Natural killer cell (primary cell): ENCODE measurements at regions not wholly inside any gene's neighbourhood (a gene's known extent, or its start where the extent isn't known, plus 50 kb on each side); places are given as distances from the start of the nearest gene placed in this dataset.

Experiments used
- ATAC-seq, 3 donors: fragments of 150-1000 bp in 2 of 3; fragments of 200-7000 bp in 1 of 3; cut with Tn5 transposase; 1 replicate in 1 of 3; 2 replicates in 2 of 3; pipeline ENCODE4 v1.10.0; 2021; ENCODE audit warnings: mild to moderate bottlenecking in 2 of 3, moderate library complexity in 2 of 3
- DNase-seq, 2 donors: peaks; one replicate each; pipeline versions ENCODE4 v3.0.0 to v3.0.0-alpha.2; 2013 to 2021; ENCODE audit warnings: mixed read lengths in 1 of 2
- H3K27ac ChIP-seq: one replicate; pipeline ENCODE4 v1.5.1; 2013; ENCODE audit warnings: mild to moderate bottlenecking, low read length
- H3K27me3 ChIP-seq: one replicate; pipeline ENCODE4 v1.6.1; 2013; ENCODE audit warnings: low read length; ENCODE audit not compliant: control insufficient read depth, insufficient read depth
- H3K36me3 ChIP-seq: one replicate; pipeline ENCODE4 v1.6.1; 2013; ENCODE audit warnings: low read length; ENCODE audit not compliant: control insufficient read depth, insufficient read depth
- H3K4me1 ChIP-seq: one replicate; pipeline ENCODE4 v1.6.1; 2013; ENCODE audit warnings: low read length; ENCODE audit not compliant: control insufficient read depth, insufficient read depth
- H3K4me3 ChIP-seq: one replicate; pipeline ENCODE4 v1.5.1; 2013; ENCODE audit warnings: low read length
- H3K9me3 ChIP-seq: one replicate; pipeline ENCODE4 v1.6.1; 2013; ENCODE audit warnings: low read length; ENCODE audit not compliant: control insufficient read depth, insufficient read depth
- H3K27ac Mint-ChIP-seq, 2 donors: one replicate each; pipeline ENCODE4 v1.8.0; 2022; ENCODE audit warnings: mild to moderate bottlenecking in 2 of 2, mixed read lengths in 2 of 2, moderate library complexity in 1 of 2
- H3K27me3 Mint-ChIP-seq, 2 donors: one replicate each; pipeline ENCODE4 v1.8.0; 2022; ENCODE audit warnings: low read depth in 2 of 2, mixed read lengths in 2 of 2
- H3K36me3 Mint-ChIP-seq: one replicate; pipeline ENCODE4 v1.8.0; 2022; ENCODE audit warnings: mixed read lengths
- H3K4me1 Mint-ChIP-seq, 2 donors: one replicate each; pipeline ENCODE4 v1.8.0; 2022; ENCODE audit warnings: mixed read lengths in 2 of 2
- H3K4me3 Mint-ChIP-seq: one replicate; pipeline ENCODE4 v1.8.0; 2022; ENCODE audit warnings: mild to moderate bottlenecking, moderate library complexity, mixed read lengths
- H3K9me3 Mint-ChIP-seq, 2 donors: one replicate each; pipeline ENCODE4 v1.8.0; 2022; ENCODE audit warnings: mixed read lengths in 2 of 2
- CTCF ChIP-seq: fragments of 200-600 bp; IDR thresholded peaks from one replicate; pipeline ENCODE4 v1.8.0; 2022; ENCODE audit warnings: antibody characterized with exemption
- WGBS: methylation state at CpG from one replicate; pipeline ENCODE4 v1.1.7; 2013; ENCODE audit warnings: missing lambda C conversion rate; ENCODE audit not compliant: insufficient coverage; 5-methylcytosine and 5-hydroxymethylcytosine counted together
- intact Hi-C: fragments of 100-400 bp; cut with micrococcal nuclease; formaldehyde crosslinking; loops from one replicate; pipeline ENCODE4 v1.14.2; 2022

GRCh38 chr12:61919686-61920085 is 340.5 kb upstream of the USP15 start:
- no peak for ATAC-seq
- no peak overlapping the region for H3K27ac Mint-ChIP-seq
- H3K4me3 Mint-ChIP-seq, result no peak overlapping the region
- H3K9me3 ChIP-seq, result no peaks in the 10 kb centered on the region
- peaks cover 6% of the 10 kb centered on the region for H3K36me3 Mint-ChIP-seq
- no CpG with 5 or more reads among the region's 1 CpG for WGBS
- H3K27me3 Mint-ChIP-seq, result no peaks in the 10 kb centered on the region
- no peak overlapping the region for H3K4me3 ChIP-seq
- TF ChIP-seq CTCF, result no peak
- no peak overlapping the region for H3K27ac ChIP-seq
- DNase-seq, result no peak
- intact Hi-C loops, result no loop called here
- no peaks in the 10 kb centered on the region for H3K27me3 ChIP-seq
- no peaks in the 10 kb centered on the region for H3K4me1 ChIP-seq
- H3K4me1 Mint-ChIP-seq, result no peaks in the 10 kb centered on the region
- H3K36me3 ChIP-seq, result no peaks in the 10 kb centered on the region
- peaks cover 14 to 16% of the 10 kb centered on the region in 2 donors for H3K9me3 Mint-ChIP-seq

- no peak overlapping the region for H3K4me3 ChIP-seq
- no peak for DNase-seq
- 100% methylated on average over 1 of the region's 1 CpG for WGBS
Observed at GRCh38 chr12:61920230-61920629, 340.0 kb upstream of the USP15 start.

GRCh38 chr12:61923152-61923551 is 337.1 kb upstream of the USP15 start:
- Mint-ChIP-seq H3K36me3 (peaks cover 17% of the 10 kb centered on the region), H3K4me3 (no peak overlapping the region), H3K27ac (no peak overlapping the region), H3K9me3 (peaks cover 24 to 30% of the 10 kb centered on the region in 2 donors), H3K27me3 (no peaks in the 10 kb centered on the region), H3K4me1 (no peaks in the 10 kb centered on the region)
- Histone ChIP-seq H3K36me3 (no peaks in the 10 kb centered on the region), H3K27me3 (no peaks in the 10 kb centered on the region), H3K9me3 (no peaks in the 10 kb centered on the region), H3K27ac (no peak overlapping the region), H3K4me3 (no peak overlapping the region), H3K4me1 (no peaks in the 10 kb centered on the region)
- ATAC-seq (no peak), DNase-seq (no peak)
- WGBS, result 81% methylated on average over 3 of the region's 3 CpGs
- no peak for TF ChIP-seq CTCF
- intact Hi-C loops, result no loop called here

More at GRCh38 chr12:61920230-61920629, 340.0 kb upstream of the USP15 start:
- peaks cover 16 to 17% of the 10 kb centered on the region in 2 donors for H3K9me3 Mint-ChIP-seq
- intact Hi-C loops, result no loop called here
- no peak overlapping the region for H3K27ac Mint-ChIP-seq
- no peaks in the 10 kb centered on the region for H3K27me3 Mint-ChIP-seq
- peaks cover 6% of the 10 kb centered on the region for H3K36me3 Mint-ChIP-seq
- no peak overlapping the region for H3K4me3 Mint-ChIP-seq
- no peaks in the 10 kb centered on the region for H3K4me1 ChIP-seq
- H3K9me3 ChIP-seq, result no peaks in the 10 kb centered on the region
- H3K4me1 Mint-ChIP-seq, result no peaks in the 10 kb centered on the region
- H3K36me3 ChIP-seq, result no peaks in the 10 kb centered on the region
- TF ChIP-seq CTCF, result no peak
- H3K27me3 ChIP-seq, result no peaks in the 10 kb centered on the region
- no peak overlapping the region for H3K27ac ChIP-seq
- ATAC-seq, result no peak

GRCh38 chr12:61934564-61934963 is 325.6 kb upstream of the USP15 start:
- DNase-seq, result no peak
- H3K36me3 Mint-ChIP-seq, result no peaks in the 10 kb centered on the region
- H3K27me3 ChIP-seq, result no peaks in the 10 kb centered on the region
- H3K4me3 Mint-ChIP-seq, result no peak overlapping the region
- H3K4me1 Mint-ChIP-seq, result no peaks in the 10 kb centered on the region
- H3K9me3 Mint-ChIP-seq, result peaks cover 3 to 5% of the 10 kb centered on the region in 2 donors
- H3K4me3 ChIP-seq, result no peak overlapping the region
- WGBS, result 80% methylated on average over 1 of the region's 2 CpGs
- H3K4me1 ChIP-seq, result no peaks in the 10 kb centered on the region
- H3K27me3 Mint-ChIP-seq, result no peaks in the 10 kb centered on the region
- H3K27ac ChIP-seq, result no peak overlapping the region
- intact Hi-C loops, result no loop called here
- H3K27ac Mint-ChIP-seq, result no peak overlapping the region
- ATAC-seq, result no peak
- TF ChIP-seq CTCF, result no peak
- H3K9me3 ChIP-seq, result no peaks in the 10 kb centered on the region
- H3K36me3 ChIP-seq, result no peaks in the 10 kb centered on the region
